ENCODE measurements at regions not wholly inside any gene's neighbourhood (a gene's known extent, or its start where the extent isn't known, plus 50 kb on each side); places are given as distances from the start of the nearest gene placed in this dataset.

DNA sequence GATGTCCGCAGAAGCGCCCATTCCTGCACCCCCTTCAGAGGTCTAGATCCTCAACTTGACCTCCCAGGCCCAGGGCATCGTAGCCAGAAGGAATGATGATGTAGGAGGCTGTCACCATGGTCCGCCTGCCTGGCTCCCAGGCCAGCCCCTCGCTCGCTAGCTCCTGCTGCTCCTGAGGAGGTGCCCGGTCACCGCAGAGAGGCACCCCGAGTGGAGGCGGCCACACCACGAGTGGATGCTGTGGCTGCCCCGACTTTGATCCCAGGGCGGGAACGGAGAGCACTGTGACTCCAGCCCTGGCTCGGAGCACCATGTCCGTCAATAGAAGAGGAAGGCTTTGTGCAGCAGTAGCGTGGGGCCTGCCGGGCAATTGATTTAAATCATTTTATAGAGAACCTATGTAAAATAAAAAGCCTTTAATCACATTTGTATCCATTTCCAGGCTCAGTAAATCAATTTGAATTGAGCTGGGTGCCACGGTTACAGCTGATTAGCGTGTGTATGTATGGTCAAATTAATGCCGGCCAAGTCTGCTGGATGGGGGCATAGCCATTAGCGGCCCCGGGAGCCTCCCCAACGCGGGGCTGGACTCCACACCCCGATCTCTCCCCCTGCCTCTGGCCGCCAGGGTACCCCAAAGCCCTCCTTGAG lies 122.6 kb upstream of the GSE1 start:
- H3K9me3 ChIP-seq, result no peaks in the 10 kb centered on the region
- H3K36me3 ChIP-seq, result no peaks in the 10 kb centered on the region
- no peak overlapping the region for H3K27ac ChIP-seq
- TF ChIP-seq, protein P1, sequence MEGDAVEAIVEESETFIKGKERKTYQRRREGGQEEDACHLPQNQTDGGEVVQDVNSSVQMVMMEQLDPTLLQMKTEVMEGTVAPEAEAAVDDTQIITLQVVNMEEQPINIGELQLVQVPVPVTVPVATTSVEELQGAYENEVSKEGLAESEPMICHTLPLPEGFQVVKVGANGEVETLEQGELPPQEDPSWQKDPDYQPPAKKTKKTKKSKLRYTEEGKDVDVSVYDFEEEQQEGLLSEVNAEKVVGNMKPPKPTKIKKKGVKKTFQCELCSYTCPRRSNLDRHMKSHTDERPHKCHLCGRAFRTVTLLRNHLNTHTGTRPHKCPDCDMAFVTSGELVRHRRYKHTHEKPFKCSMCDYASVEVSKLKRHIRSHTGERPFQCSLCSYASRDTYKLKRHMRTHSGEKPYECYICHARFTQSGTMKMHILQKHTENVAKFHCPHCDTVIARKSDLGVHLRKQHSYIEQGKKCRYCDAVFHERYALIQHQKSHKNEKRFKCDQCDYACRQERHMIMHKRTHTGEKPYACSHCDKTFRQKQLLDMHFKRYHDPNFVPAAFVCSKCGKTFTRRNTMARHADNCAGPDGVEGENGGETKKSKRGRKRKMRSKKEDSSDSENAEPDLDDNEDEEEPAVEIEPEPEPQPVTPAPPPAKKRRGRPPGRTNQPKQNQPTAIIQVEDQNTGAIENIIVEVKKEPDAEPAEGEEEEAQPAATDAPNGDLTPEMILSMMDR (IDR thresholded peaks at IDR 0.05), result no peak
- peaks cover 2% of the 10 kb centered on the region for H3K27me3 ChIP-seq
- H3K4me1 ChIP-seq (ENCODE audit: control insufficient read depth in 1 of 2, insufficient read depth in 1 of 2, low read depth in 1 of 2, low read length in 1 of 2), result peaks cover 0 to 4% of the 10 kb centered on the region in 2 experiments
- H3K4me3 ChIP-seq (ENCODE audit: low read depth in 1 of 2, low read length in 1 of 2), result no peak overlapping the region

DNA sequence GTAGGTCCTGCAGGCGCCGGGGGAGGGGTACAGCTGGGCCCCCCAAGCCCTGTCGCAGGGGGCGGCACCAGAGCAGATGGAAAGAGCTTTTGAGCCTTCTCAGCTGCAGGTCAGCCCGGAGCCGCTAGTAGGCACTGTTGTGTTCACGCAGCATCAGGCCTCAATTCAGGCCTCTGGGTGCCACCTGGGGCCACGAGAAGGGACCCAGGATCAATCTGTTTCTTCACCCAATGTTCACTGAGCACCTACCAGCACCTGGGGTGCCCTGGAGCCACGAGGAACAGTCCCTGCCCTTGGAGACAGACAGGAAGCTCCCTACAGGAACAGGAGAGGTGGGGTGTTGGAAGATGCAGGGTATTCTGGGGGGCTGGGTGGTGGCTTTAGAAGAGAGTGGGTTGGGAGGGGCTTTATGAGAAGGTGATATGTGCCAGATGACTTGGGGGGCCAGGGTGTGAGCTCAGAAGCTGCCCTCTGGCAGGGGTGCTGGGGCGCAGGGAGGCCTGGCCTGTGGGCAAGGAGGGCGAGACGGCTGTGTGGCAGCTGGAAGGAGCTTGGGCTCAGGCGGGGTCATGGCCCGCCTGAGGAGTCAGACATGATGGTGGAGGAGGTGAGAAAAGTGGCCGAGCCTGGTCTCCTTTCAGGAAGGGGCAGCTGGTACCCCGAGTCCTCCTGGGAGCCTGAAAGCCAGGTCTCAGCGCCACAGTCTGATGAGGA lies 121.9 kb upstream of the GSE1 start:
- no peak overlapping the region for H3K27ac ChIP-seq
- H3K4me1 ChIP-seq (ENCODE audit: control insufficient read depth in 1 of 2, insufficient read depth in 1 of 2, low read depth in 1 of 2, low read length in 1 of 2), result peaks cover 0 to 4% of the 10 kb centered on the region in 2 experiments
- no peaks in the 10 kb centered on the region for H3K9me3 ChIP-seq
- H3K27me3 ChIP-seq, result no peaks in the 10 kb centered on the region
- TF ChIP-seq, protein P1 (IDR thresholded peaks at IDR 0.05), result peak; percentile 45
- no peaks in the 10 kb centered on the region for H3K36me3 ChIP-seq
- H3K4me3 ChIP-seq (ENCODE audit: low read depth in 1 of 2, low read length in 1 of 2), result no peak overlapping the region

DNA sequence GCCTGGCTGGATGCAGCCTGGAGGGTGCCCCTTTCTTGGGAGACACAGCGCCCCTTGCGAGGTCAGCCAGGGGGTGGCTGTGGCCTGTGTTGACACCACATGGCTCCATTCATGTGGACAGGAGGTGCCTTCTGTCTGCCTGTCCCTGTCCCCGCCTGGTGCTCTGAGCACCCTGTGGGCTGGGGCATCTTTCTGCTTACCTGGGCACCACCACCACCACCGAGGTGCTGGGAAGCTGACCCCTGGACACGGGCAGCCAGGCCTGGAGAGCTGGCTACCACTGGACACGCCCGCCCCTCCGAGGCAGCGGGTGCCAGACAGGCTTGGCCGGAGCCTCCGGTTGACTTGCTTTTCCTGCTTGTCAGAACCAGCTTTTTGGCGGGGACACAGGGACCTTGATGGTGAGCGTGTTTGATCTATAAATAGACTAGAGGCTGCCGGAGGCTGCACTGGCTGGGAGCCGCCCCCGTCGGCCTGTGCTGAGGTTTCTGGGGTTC lies 121.3 kb upstream of the GSE1 start:
- Histone ChIP-seq H3K27ac (no peak overlapping the region), H3K4me1 (ENCODE audit: control insufficient read depth in 1 of 2, insufficient read depth in 1 of 2, low read depth in 1 of 2, low read length in 1 of 2) (peaks cover 0 to 4% of the 10 kb centered on the region in 2 experiments), H3K4me3 (ENCODE audit: low read depth in 1 of 2, low read length in 1 of 2) (no peak overlapping the region), H3K27me3 (no peaks in the 10 kb centered on the region), H3K36me3 (no peaks in the 10 kb centered on the region), H3K9me3 (no peaks in the 10 kb centered on the region)
- TF ChIP-seq, protein P1 (IDR thresholded peaks at IDR 0.05), result no peak

DNA sequence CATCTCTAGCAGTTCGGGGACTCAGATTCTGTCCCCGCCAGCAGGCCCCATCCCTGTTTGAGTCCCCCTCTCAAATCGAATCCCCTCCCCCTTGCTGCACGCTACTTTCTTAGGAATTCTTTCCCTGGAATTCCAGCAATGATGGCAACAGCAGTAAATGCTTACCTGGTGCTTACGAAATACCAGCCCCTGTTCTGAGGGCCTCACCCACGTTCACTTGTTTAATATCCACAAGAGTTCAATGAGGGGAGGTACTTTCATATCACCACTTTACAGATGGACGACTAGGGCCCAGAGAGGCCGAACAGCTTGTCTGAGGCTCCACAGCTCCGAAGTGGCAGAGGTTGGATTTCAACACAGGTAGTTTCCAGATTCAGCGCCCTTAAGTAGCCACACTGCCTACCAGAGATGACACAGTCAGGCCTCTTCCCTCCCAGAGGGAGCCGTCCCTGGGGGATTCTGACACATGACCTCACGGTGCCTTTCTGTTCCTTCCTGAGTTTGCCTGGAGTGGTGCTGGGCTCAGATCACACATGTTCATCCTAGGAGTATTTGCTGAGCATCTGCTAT lies 120.7 kb upstream of the GSE1 start:
- peaks cover 0 to 4% of the 10 kb centered on the region in 2 experiments for H3K4me1 ChIP-seq (ENCODE audit: control insufficient read depth in 1 of 2, insufficient read depth in 1 of 2, low read depth in 1 of 2, low read length in 1 of 2)
- H3K9me3 ChIP-seq, result no peaks in the 10 kb centered on the region
- no peaks in the 10 kb centered on the region for H3K36me3 ChIP-seq
- H3K4me3 ChIP-seq (ENCODE audit: low read depth in 1 of 2, low read length in 1 of 2), result no peak overlapping the region
- H3K27me3 ChIP-seq, result no peaks in the 10 kb centered on the region
- TF ChIP-seq, protein P1 (IDR thresholded peaks at IDR 0.05), result no peak
- no peak overlapping the region for H3K27ac ChIP-seq

DNA sequence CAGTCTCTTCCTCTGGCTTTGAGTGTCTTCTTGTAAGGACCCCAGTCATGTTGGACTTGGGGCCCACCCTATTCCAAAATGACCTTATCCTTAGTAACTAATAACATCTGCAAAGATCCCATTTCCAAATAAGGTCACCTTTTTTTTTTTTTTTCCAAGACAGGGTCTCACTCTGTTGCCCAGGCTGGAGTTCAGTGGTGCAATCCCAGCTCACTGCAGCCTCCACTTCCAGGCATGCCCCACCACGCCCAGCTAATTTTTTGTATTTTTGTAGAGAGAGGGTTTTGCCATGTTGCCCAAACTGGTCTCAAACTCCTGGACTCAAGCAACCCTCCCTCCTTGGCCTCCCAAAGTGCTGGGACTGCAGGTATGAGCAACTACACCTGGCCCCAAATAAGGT lies 118.8 kb upstream of the GSE1 start:
- H3K27me3 ChIP-seq, result no peaks in the 10 kb centered on the region
- H3K27ac ChIP-seq, result no peak overlapping the region
- H3K4me3 ChIP-seq (ENCODE audit: low read depth in 1 of 2, low read length in 1 of 2), result no peak overlapping the region
- TF ChIP-seq, protein P1 (IDR thresholded peaks at IDR 0.05), result no peak
- no peaks in the 10 kb centered on the region for H3K4me1 ChIP-seq (ENCODE audit: control insufficient read depth in 1 of 2, insufficient read depth in 1 of 2, low read depth in 1 of 2, low read length in 1 of 2)
- H3K9me3 ChIP-seq, result no peaks in the 10 kb centered on the region
- no peaks in the 10 kb centered on the region for H3K36me3 ChIP-seq
